DOHH2 (cell line): ENCODE measurements at regions not wholly inside any gene's neighbourhood (a gene's known extent, or its start where the extent isn't known, plus 50 kb on each side); places are given as distances from the start of the nearest gene placed in this dataset.

Experiments
- H3F3A ChIP-seq: fragments of 200-600 bp; sonication (generic), shearing (Covaris generic); 2 replicates; pipeline ENCODE4 v1.6.0; 2016; ENCODE audit warnings: antibody characterized with exemption, mild to moderate bottlenecking; ENCODE audit not compliant: control insufficient read depth, insufficient read depth
- H3K27ac ChIP-seq: fragments of 200-600 bp; sonication (generic); 2 replicates; pipeline ENCODE4 v1.5.1; 2014; ENCODE audit warnings: low read depth, mild to moderate bottlenecking, low read length, moderate library complexity
- H3K27me3 ChIP-seq: fragments of 200-600 bp; sonication (generic); 2 replicates; pipeline ENCODE4 v1.6.1; 2014; ENCODE audit warnings: mild to moderate bottlenecking, low read length, mixed read lengths; ENCODE audit not compliant: control insufficient read depth
- H3K36me3 ChIP-seq: fragments of 200-600 bp; sonication (generic); 2 replicates; pipeline ENCODE4 v1.6.1; 2014; ENCODE audit warnings: mild to moderate bottlenecking, low read length, moderate library complexity, mixed read lengths; ENCODE audit not compliant: control insufficient read depth
- H3K4me1 ChIP-seq: fragments of 200-600 bp; sonication (generic); 2 replicates; pipeline ENCODE4 v1.6.1; 2014; ENCODE audit warnings: mild to moderate bottlenecking, low read length, mixed read lengths; ENCODE audit not compliant: control insufficient read depth
- H3K4me2 ChIP-seq: fragments of 200-600 bp; sonication (generic); 2 replicates; pipeline ENCODE4 v1.6.0; 2014; ENCODE audit warnings: mild to moderate bottlenecking, low read length, moderate library complexity
- H3K4me3 ChIP-seq: fragments of 200-600 bp; sonication (generic); 2 replicates; pipeline ENCODE4 v1.5.1; 2014; ENCODE audit warnings: mild to moderate bottlenecking, low read length, mixed read lengths
- H3K79me2 ChIP-seq: fragments of 200-600 bp; sonication (generic); 2 replicates; pipeline ENCODE4 v1.6.1; 2014; ENCODE audit warnings: mild to moderate bottlenecking, low read length, mixed read lengths; ENCODE audit not compliant: control insufficient read depth
- H3K9me2 ChIP-seq: fragments of 200-600 bp; sonication (generic); replicated peaks from 2 replicates; pipeline ENCODE4 v1.6.1; 2014; ENCODE audit warnings: mild to moderate bottlenecking, low read length, mixed read lengths; ENCODE audit not compliant: control insufficient read depth
- H3K9me3 ChIP-seq: fragments of 200-600 bp; sonication (generic); 2 replicates; pipeline ENCODE4 v1.6.1; 2014; ENCODE audit warnings: antibody characterized with exemption, low read length, mixed read lengths; ENCODE audit not compliant: control insufficient read depth, insufficient read depth
- H4K20me1 ChIP-seq: fragments of 200-600 bp; sonication (generic); 2 replicates; pipeline ENCODE4 v1.6.0; 2014; ENCODE audit warnings: low read depth, mild to moderate bottlenecking, antibody characterized with exemption, low read length, moderate library complexity; ENCODE audit not compliant: control insufficient read depth, insufficient read depth
- CTCF ChIP-seq: fragments of 200-600 bp; sonication (generic); IDR thresholded peaks from one replicate; pipeline ENCODE4 v1.5.1; 2014; ENCODE audit warnings: antibody characterized with exemption, mild to moderate bottlenecking, low read depth, low read length; ENCODE audit not compliant: poor library complexity, severe bottlenecking
- EZH2phosphoT487 ChIP-seq: fragments of 200-600 bp; sonication (generic); IDR thresholded peaks from 2 replicates; pipeline ENCODE4 v1.6.1; 2017; ENCODE audit warnings: borderline replicate concordance, mild to moderate bottlenecking, antibody characterized with exemption, low read length, moderate library complexity, mixed read lengths

GRCh38 chr6:130306377-130306776 lies 59.4 kb upstream of the TMEM200A start:
- Histone ChIP-seq H3K79me2 (no peaks in the 10 kb centered on the region), H3K4me3 (no peak overlapping the region), H3K27ac (no peak overlapping the region), H4K20me1 (no peaks in the 10 kb centered on the region), H3K36me3 (no peaks in the 10 kb centered on the region), H3F3A (no peaks in the 10 kb centered on the region), H3K9me2 (no peaks in the 10 kb centered on the region), H3K4me2 (no peak overlapping the region), H3K9me3 (no peaks in the 10 kb centered on the region), H3K27me3 (no peaks in the 10 kb centered on the region), H3K4me1 (no peaks in the 10 kb centered on the region)
- TF ChIP-seq EZH2phosphoT487 (no peak), CTCF (no peak)

GRCh38 chr6:130303431-130303830 lies 62.4 kb upstream of the TMEM200A start:
- H3K79me2 ChIP-seq, result no peaks in the 10 kb centered on the region
- TF ChIP-seq EZH2phosphoT487, result no peak
- no peak for TF ChIP-seq CTCF
- no peaks in the 10 kb centered on the region for H3K4me1 ChIP-seq
- no peak overlapping the region for H3K4me2 ChIP-seq
- no peaks in the 10 kb centered on the region for H3K9me3 ChIP-seq
- no peaks in the 10 kb centered on the region for H3K9me2 ChIP-seq
- H3K27ac ChIP-seq, result no peak overlapping the region
- H4K20me1 ChIP-seq, result no peaks in the 10 kb centered on the region
- no peaks in the 10 kb centered on the region for H3F3A ChIP-seq
- H3K27me3 ChIP-seq, result no peaks in the 10 kb centered on the region
- H3K36me3 ChIP-seq, result no peaks in the 10 kb centered on the region
- no peak overlapping the region for H3K4me3 ChIP-seq

- Histone ChIP-seq H4K20me1 (no peaks in the 10 kb centered on the region), H3K27me3 (no peaks in the 10 kb centered on the region), H3K4me1 (no peaks in the 10 kb centered on the region), H3F3A (no peaks in the 10 kb centered on the region), H3K27ac (no peak overlapping the region), H3K9me2 (no peaks in the 10 kb centered on the region), H3K79me2 (no peaks in the 10 kb centered on the region), H3K9me3 (no peaks in the 10 kb centered on the region), H3K36me3 (no peaks in the 10 kb centered on the region), H3K4me2 (no peak overlapping the region), H3K4me3 (no peak overlapping the region)
- no peak for TF ChIP-seq EZH2phosphoT487
- TF ChIP-seq CTCF, result no peak
Measured at GRCh38 chr6:130298258-130298657, 67.6 kb upstream of the TMEM200A start.

- H3K27me3 ChIP-seq, result no peaks in the 10 kb centered on the region
- H3K4me3 ChIP-seq, result no peak overlapping the region
- H3K4me2 ChIP-seq, result no peak overlapping the region
- no peaks in the 10 kb centered on the region for H3F3A ChIP-seq
- H3K9me2 ChIP-seq, result no peaks in the 10 kb centered on the region
- TF ChIP-seq EZH2phosphoT487 (no peak), CTCF (no peak)
- no peak overlapping the region for H3K27ac ChIP-seq
- no peaks in the 10 kb centered on the region for H3K4me1 ChIP-seq
- no peaks in the 10 kb centered on the region for H3K79me2 ChIP-seq
- H4K20me1 ChIP-seq, result no peaks in the 10 kb centered on the region
- H3K9me3 ChIP-seq, result no peaks in the 10 kb centered on the region
- H3K36me3 ChIP-seq, result no peaks in the 10 kb centered on the region
Measured at GRCh38 chr6:130296854-130297253, 69.0 kb upstream of the TMEM200A start.
